SH-SY5Y (cell line): ENCODE measurements at regions not wholly inside any gene's neighbourhood (a gene's known extent, or its start where the extent isn't known, plus 50 kb on each side); places are given as distances from the start of the nearest gene placed in this dataset.

ENCODE experiments used
- GATA2 ChIP-seq: IDR thresholded peaks from 2 replicates; pipeline ENCODE4 v1.6.1; 2011; ENCODE audit warnings: mild to moderate bottlenecking, low read depth, low read length
- GATA3 ChIP-seq: IDR thresholded peaks from 2 replicates; pipeline ENCODE4 v1.6.1; 2011; ENCODE audit warnings: low read depth, mild to moderate bottlenecking, low read length, moderate library complexity

DNA sequence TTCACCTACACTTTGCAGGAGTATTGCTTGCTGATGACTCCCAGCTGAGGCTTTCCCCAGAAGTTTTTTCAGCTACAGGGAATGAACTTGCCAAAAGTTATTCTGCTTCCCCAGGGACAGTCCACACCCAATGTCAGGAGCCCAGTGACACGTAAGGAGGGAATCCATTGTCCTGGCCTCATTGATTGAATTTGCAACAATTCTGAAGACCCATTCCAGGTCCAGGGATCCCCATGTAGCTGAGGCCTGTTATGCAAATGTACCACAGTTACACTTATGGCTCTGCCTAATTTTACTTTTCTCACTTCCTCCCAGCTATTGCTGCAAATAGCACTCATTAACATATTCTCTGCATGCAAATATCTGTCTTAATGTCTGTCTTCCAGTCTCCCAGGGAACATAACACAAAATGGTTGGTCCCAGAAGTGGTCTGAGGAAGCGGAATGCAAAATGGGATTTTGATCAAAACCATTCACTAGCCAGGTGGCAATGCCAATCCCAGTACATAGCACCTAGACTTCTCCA, 113.7 kb upstream of the ACTRT1 start:
- TF ChIP-seq GATA2 (no peak), GATA3 (no peak)
